Astrocyte (in vitro differentiated cells and primary cell): ENCODE measurements at regions not wholly inside any gene's neighbourhood (a gene's known extent, or its start where the extent isn't known, plus 50 kb on each side); places are given as distances from the start of the nearest gene placed in this dataset.

ENCODE experiments used
- DNase-seq: peaks from one replicate; pipeline ENCODE4 v3.0.0-alpha.2; 2010; ENCODE audit warnings: low read depth
- FAIRE-seq: peaks from 2 replicates; lab custom pipeline; 2011; peaks lifted over from hg19 to GRCh38; lab: Jason Lieb, UNC
- H2AFZ ChIP-seq: 2 replicates; pipeline ENCODE4 v1.6.0; 2012; ENCODE audit warnings: low read depth, low read length, inconsistent platforms
- H3K27ac ChIP-seq: 2 replicates; pipeline ENCODE4 v1.5.1; 2011; ENCODE audit warnings: low read depth, low read length, inconsistent platforms
- H3K27me3 ChIP-seq: 2 replicates; pipeline ENCODE4 v1.6.0; 2011; ENCODE audit warnings: low read length, inconsistent platforms; ENCODE audit not compliant: insufficient read depth
- H3K36me3 ChIP-seq: 2 replicates; pipeline ENCODE4 v1.5.1; 2011; ENCODE audit warnings: low read length, inconsistent platforms; ENCODE audit not compliant: insufficient read depth
- H3K4me1 ChIP-seq: 2 replicates; pipeline ENCODE4 v1.5.1; 2011; ENCODE audit warnings: low read length, inconsistent platforms; ENCODE audit not compliant: insufficient read depth
- H3K4me2 ChIP-seq: 2 replicates; pipeline ENCODE4 v1.6.0; 2012; ENCODE audit warnings: low read length, inconsistent platforms
- H3K4me3 ChIP-seq: 2 replicates; pipeline ENCODE4 v1.5.1; 2011; ENCODE audit warnings: low read depth, mild to moderate bottlenecking, low read length, inconsistent platforms; ENCODE audit not compliant: insufficient read depth
- H3K79me2 ChIP-seq: 2 replicates; pipeline ENCODE4 v1.6.0; 2012; ENCODE audit warnings: mild to moderate bottlenecking, low read length, inconsistent platforms; ENCODE audit not compliant: insufficient read depth
- H3K9ac ChIP-seq: 2 replicates; pipeline ENCODE4 v1.6.0; 2012; ENCODE audit warnings: mild to moderate bottlenecking, low read length, inconsistent platforms
- H3K9me3 ChIP-seq: 2 replicates; pipeline ENCODE4 v1.5.1; 2012; ENCODE audit warnings: low read depth, mild to moderate bottlenecking, low read length, inconsistent platforms; ENCODE audit not compliant: insufficient read depth
- H4K20me1 ChIP-seq: 2 replicates; pipeline ENCODE4 v1.6.0; 2012; ENCODE audit warnings: low read length, inconsistent platforms; ENCODE audit not compliant: insufficient read depth
- H3K27ac Mint-ChIP-seq: one replicate; pipeline ENCODE4 v1.8.0; 2021; ENCODE audit warnings: mild to moderate bottlenecking, mixed read lengths; ENCODE audit not compliant: unreplicated experiment
- H3K27me3 Mint-ChIP-seq: one replicate; pipeline ENCODE4 v1.8.0; 2021; ENCODE audit warnings: low read depth, mixed read lengths; ENCODE audit not compliant: unreplicated experiment
- H3K36me3 Mint-ChIP-seq: one replicate; pipeline ENCODE4 v1.8.0; 2021; ENCODE audit warnings: low read depth, mixed read lengths; ENCODE audit not compliant: unreplicated experiment
- H3K4me1 Mint-ChIP-seq: one replicate; pipeline ENCODE4 v1.8.0; 2021; ENCODE audit warnings: low read depth, mixed read lengths; ENCODE audit not compliant: unreplicated experiment
- H3K4me3 Mint-ChIP-seq: one replicate; pipeline ENCODE4 v1.8.0; 2021; ENCODE audit warnings: mild to moderate bottlenecking, moderate library complexity, mixed read lengths; ENCODE audit not compliant: unreplicated experiment
- H3K9me3 Mint-ChIP-seq: one replicate; pipeline ENCODE4 v1.8.0; 2021; ENCODE audit warnings: mild to moderate bottlenecking, mixed read lengths; ENCODE audit not compliant: unreplicated experiment
- EZH2 ChIP-seq: IDR thresholded peaks from 2 replicates; pipeline ENCODE4 v1.6.1; 2012; ENCODE audit warnings: mild to moderate bottlenecking, low read length, inconsistent platforms; ENCODE audit not compliant: insufficient read depth
- TF ChIP-seq, protein P1 (sequence below): IDR thresholded peaks from 2 replicates; pipeline ENCODE4 v1.5.1; 2011; ENCODE audit warnings: low read depth, mild to moderate bottlenecking, inconsistent platforms, low read length, moderate library complexity; ENCODE audit not compliant: insufficient read depth

DNA sequence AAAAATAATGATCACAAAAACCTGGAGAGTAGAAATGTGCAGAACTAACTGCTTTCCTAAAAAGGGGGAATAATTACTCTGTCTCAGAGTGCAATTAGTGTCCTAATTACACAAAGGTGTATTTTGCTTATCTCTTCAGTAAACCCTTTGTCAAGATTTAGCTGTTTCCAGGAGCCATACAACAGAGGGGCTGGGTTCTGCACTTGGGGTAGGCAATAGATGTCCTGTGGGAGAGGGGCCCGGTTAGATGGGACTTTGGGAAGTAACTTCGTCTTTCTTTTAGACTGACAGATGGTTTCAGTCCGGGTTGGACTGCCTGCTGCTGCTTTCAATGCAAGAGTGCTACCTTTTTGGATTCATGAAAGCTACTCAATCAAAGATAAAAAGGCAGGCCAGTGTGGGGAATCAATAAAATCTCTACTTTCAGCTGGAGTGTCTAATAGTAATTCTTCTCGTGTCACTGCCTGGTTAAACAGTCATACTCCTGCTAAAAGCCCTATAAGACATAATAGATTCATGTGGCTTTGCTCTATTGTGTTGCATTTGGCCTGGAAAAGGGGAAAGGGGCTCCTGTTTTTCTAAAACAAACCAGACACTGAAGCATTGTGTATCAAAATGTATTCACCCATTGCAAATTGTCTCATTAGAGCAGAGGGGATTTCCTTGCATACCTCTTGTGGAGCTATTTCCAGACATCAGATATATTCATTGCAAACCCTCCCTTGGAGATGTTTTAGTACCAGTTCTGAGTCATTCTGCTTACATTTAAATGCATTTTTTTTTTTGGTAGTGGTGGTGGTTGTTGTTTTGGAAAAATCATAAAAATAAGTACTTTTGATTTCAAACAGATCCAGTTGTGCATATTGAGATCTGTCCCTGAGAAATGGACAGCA lies 83.3 kb upstream of the PCDH8 start:
- H3K9me3 Mint-ChIP-seq = peaks cover 4% of the 10 kb centered on the region
- Histone ChIP-seq H3K4me1 (peaks cover 2% of the 10 kb centered on the region), H4K20me1 (no peaks in the 10 kb centered on the region), H3K79me2 (no peaks in the 10 kb centered on the region), H3K36me3 (no peaks in the 10 kb centered on the region), H3K4me3 (no peak overlapping the region), H3K4me2 (peak overlapping the region; percentile 15), H3K27ac (no peak overlapping the region), H2AFZ (no peak overlapping the region), H3K9me3 (no peaks in the 10 kb centered on the region), H3K9ac (no peak overlapping the region), H3K27me3 (no peaks in the 10 kb centered on the region)
- peaks cover 1% of the 10 kb centered on the region for H3K4me1 Mint-ChIP-seq
- DNase-seq (no peak), FAIRE-seq (no peak)
- TF ChIP-seq, protein P1, sequence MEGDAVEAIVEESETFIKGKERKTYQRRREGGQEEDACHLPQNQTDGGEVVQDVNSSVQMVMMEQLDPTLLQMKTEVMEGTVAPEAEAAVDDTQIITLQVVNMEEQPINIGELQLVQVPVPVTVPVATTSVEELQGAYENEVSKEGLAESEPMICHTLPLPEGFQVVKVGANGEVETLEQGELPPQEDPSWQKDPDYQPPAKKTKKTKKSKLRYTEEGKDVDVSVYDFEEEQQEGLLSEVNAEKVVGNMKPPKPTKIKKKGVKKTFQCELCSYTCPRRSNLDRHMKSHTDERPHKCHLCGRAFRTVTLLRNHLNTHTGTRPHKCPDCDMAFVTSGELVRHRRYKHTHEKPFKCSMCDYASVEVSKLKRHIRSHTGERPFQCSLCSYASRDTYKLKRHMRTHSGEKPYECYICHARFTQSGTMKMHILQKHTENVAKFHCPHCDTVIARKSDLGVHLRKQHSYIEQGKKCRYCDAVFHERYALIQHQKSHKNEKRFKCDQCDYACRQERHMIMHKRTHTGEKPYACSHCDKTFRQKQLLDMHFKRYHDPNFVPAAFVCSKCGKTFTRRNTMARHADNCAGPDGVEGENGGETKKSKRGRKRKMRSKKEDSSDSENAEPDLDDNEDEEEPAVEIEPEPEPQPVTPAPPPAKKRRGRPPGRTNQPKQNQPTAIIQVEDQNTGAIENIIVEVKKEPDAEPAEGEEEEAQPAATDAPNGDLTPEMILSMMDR = no peak
- no peak for TF ChIP-seq EZH2
- H3K27ac Mint-ChIP-seq = no peak overlapping the region
- H3K36me3 Mint-ChIP-seq = no peaks in the 10 kb centered on the region
- H3K27me3 Mint-ChIP-seq = peaks cover 15% of the 10 kb centered on the region
- no peak overlapping the region for H3K4me3 Mint-ChIP-seq

DNA sequence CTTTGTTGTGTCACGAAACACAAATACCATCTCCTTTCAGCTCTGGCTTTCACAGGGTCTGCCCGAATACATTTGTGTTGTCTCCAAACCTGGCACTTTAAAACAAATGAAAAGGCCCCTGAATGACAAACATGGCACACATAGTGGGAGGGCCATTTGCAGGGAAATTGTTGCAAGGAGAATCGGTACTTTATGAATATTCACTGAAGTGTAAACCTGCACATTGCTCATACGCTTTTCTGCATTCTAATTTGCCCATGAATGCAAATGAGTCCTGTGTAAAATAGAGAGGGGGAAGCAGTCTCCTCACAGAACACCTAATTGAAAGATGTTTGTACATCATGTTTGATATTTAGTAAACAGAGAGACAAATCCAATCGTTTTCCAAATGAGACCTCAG lies 82.7 kb upstream of the PCDH8 start:
- Histone ChIP-seq H3K36me3 (no peaks in the 10 kb centered on the region), H3K4me1 (peaks cover 2% of the 10 kb centered on the region), H3K9ac (no peak overlapping the region), H3K27me3 (no peaks in the 10 kb centered on the region), H4K20me1 (no peaks in the 10 kb centered on the region), H3K4me2 (peak overlapping the region; percentile 15), H3K79me2 (no peaks in the 10 kb centered on the region), H2AFZ (no peak overlapping the region), H3K4me3 (no peak overlapping the region), H3K9me3 (no peaks in the 10 kb centered on the region), H3K27ac (no peak overlapping the region)
- TF ChIP-seq, protein P1 = no peak
- no peak for TF ChIP-seq EZH2
- H3K9me3 Mint-ChIP-seq = peaks cover 4% of the 10 kb centered on the region
- no peak overlapping the region for H3K27ac Mint-ChIP-seq
- FAIRE-seq (no peak), DNase-seq (no peak)
- H3K36me3 Mint-ChIP-seq = no peaks in the 10 kb centered on the region
- H3K4me1 Mint-ChIP-seq = peaks cover 4% of the 10 kb centered on the region
- peaks cover 15% of the 10 kb centered on the region for H3K27me3 Mint-ChIP-seq
- no peak overlapping the region for H3K4me3 Mint-ChIP-seq

DNA sequence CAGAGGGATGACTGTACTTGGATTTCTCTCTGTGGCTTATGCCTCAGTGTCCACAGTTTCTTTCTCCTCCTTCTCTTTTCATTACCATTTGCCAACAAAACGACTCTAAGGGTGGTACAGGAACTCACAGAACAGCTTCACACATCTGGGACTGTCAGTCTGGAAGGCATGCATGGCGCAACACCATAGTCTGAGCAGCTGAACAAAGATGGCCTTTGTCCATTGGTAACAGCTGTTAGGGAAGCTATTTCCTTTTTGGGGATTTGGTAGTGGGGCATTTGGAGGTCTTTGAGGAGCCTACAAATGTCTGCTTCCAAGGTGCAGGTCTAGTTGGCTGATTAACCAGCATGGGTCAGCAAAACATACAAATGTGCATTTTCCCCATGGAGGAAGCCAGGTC lies 81.4 kb upstream of the PCDH8 start:
- Histone ChIP-seq H3K9ac (no peak overlapping the region), H3K4me3 (no peak overlapping the region), H2AFZ (no peak overlapping the region), H4K20me1 (no peaks in the 10 kb centered on the region), H3K27me3 (no peaks in the 10 kb centered on the region), H3K27ac (no peak overlapping the region), H3K4me1 (peaks cover 5% of the 10 kb centered on the region), H3K36me3 (no peaks in the 10 kb centered on the region), H3K4me2 (no peak overlapping the region), H3K79me2 (no peaks in the 10 kb centered on the region), H3K9me3 (no peaks in the 10 kb centered on the region)
- H3K27ac Mint-ChIP-seq = no peak overlapping the region
- no peaks in the 10 kb centered on the region for H3K36me3 Mint-ChIP-seq
- no peak overlapping the region for H3K4me3 Mint-ChIP-seq
- peaks cover 15% of the 10 kb centered on the region for H3K27me3 Mint-ChIP-seq
- peaks cover 12% of the 10 kb centered on the region for H3K4me1 Mint-ChIP-seq
- DNase-seq (no peak), FAIRE-seq (no peak)
- peaks cover 4% of the 10 kb centered on the region for H3K9me3 Mint-ChIP-seq
- no peak for TF ChIP-seq EZH2
- TF ChIP-seq, protein P1 = no peak
